Mucosa of descending colon (tissue), 3 donors: ENCODE measurements at regions not wholly inside any gene's neighbourhood (a gene's known extent, or its start where the extent isn't known, plus 50 kb on each side); places are given as distances from the start of the nearest gene placed in this dataset.

Experiments used
- ATAC-seq: fragments of 200-7000 bp; cut with Tn5 transposase; one replicate; pipeline ENCODE4 v1.9.1; 2020; ENCODE audit warnings: mild to moderate bottlenecking, moderate library complexity
- DNase-seq, 3 donors: peaks; one replicate each; pipeline ENCODE4 v3.0.0-alpha.2; 2020
- H3K36me3 ChIP-seq: fragments of 200-600 bp; one replicate; pipeline ENCODE4 v1.8.0; 2021; ENCODE audit warnings: low read depth, mild to moderate bottlenecking
- H3K4me1 ChIP-seq: fragments of 200-600 bp; one replicate; pipeline ENCODE4 v1.8.0; 2021; ENCODE audit warnings: low read depth, mild to moderate bottlenecking
- H3K4me3 ChIP-seq: fragments of 200-600 bp; one replicate; pipeline ENCODE4 v1.8.0; 2021; ENCODE audit warnings: mild to moderate bottlenecking
- H3K9me3 ChIP-seq: fragments of 200-600 bp; one replicate; pipeline ENCODE4 v1.8.0; 2021; ENCODE audit warnings: mild to moderate bottlenecking
- CTCF ChIP-seq: fragments of 200-600 bp; IDR thresholded peaks from one replicate; pipeline ENCODE4 v1.8.0; 2022; ENCODE audit warnings: antibody characterized with exemption, mild to moderate bottlenecking
- intact Hi-C, 2 donors: fragments of 100-400 bp; cut with DNase I in 1 of 2; cut with micrococcal nuclease in 1 of 2; formaldehyde crosslinking; loops; one replicate each; pipeline versions ENCODE4 v1.11.0 to v1.11.1; 2022; cut with DNase I, micrococcal nuclease
- donor health status: DM: no; HTN: no; CAD: no; lungs with moderate emphysema.
- donor health status: DM: no; HTN: no; CAD: no.
- donor health status: DM: no; HTN: yes; CAD: no.

- DNase-seq (no peak), ATAC-seq (no peak)
- Histone ChIP-seq H3K9me3 (no peaks in the 10 kb centered on the region), H3K36me3 (no peaks in the 10 kb centered on the region), H3K4me1 (no peaks in the 10 kb centered on the region), H3K4me3 (no peak overlapping the region)
- TF ChIP-seq CTCF, result no peak
- intact Hi-C loops, result no loop called here
Observed at GRCh38 chr13:109387471-109387870, 398.9 kb downstream of the IRS2 start.

GRCh38 chr13:109385242-109385560 lies 401.2 kb downstream of the IRS2 start:
- Histone ChIP-seq H3K4me3 (no peak overlapping the region), H3K36me3 (no peaks in the 10 kb centered on the region), H3K9me3 (no peaks in the 10 kb centered on the region), H3K4me1 (no peaks in the 10 kb centered on the region)
- ATAC-seq, result no peak
- intact Hi-C loops, result no loop called here
- TF ChIP-seq CTCF, result no peak
- DNase-seq, result no peak

DNA sequence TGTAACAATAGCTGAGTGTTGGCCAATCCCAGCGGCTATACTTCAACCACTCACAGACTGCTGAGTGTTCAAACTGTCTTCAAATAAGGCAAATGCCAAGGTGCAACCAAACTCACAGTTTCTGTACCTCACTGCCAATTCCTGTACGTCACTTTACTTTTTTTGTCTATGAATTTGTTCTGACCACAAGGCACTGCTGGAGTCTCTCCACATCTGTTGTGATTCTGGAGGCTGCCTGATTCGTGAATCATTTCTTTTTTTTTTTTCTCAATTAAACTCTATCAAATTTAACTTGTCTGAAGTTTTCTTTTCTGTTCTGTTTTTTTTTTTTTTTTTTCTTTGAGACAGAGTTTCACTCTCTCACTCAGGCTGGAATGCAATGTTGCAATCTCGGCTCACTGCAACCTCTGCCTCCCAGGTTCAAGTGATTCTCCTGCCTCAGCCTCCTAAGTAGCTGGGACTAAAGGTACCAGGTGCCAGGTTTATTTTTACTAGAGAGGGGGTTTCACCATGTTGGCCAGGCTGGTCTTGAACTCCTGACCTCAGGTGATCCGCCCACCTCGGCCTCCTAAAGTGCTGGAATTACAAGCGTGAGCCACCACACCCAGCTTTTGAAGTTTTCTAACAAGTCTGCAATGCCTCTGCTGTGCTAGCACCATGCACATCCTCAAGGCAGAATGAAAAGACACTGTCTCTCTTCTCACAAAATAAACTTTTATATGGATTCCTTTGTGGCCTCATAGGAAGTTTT lies 401.7 kb downstream of the IRS2 start:
- Histone ChIP-seq H3K9me3 (no peaks in the 10 kb centered on the region), H3K4me3 (no peak overlapping the region), H3K36me3 (no peaks in the 10 kb centered on the region), H3K4me1 (no peaks in the 10 kb centered on the region)
- intact Hi-C loops, result no loop called here
- no peak for TF ChIP-seq CTCF
- no peak for DNase-seq
- no peak for ATAC-seq

GRCh38 chr13:109383683-109384082 lies 402.7 kb downstream of the IRS2 start:
- DNase-seq, result no peak
- TF ChIP-seq CTCF, result no peak
- ATAC-seq, result no peak
- Histone ChIP-seq H3K36me3 (no peaks in the 10 kb centered on the region), H3K4me3 (no peak overlapping the region), H3K4me1 (no peaks in the 10 kb centered on the region), H3K9me3 (no peaks in the 10 kb centered on the region)
- intact Hi-C loops, result no loop called here

- no peak for DNase-seq
- intact Hi-C loops, result no loop called here
- no peak for ATAC-seq
- H3K9me3 ChIP-seq, result no peaks in the 10 kb centered on the region
- no peaks in the 10 kb centered on the region for H3K4me1 ChIP-seq
- H3K36me3 ChIP-seq, result no peaks in the 10 kb centered on the region
- TF ChIP-seq CTCF, result no peak
- no peak overlapping the region for H3K4me3 ChIP-seq
Observed at GRCh38 chr13:109381546-109382180, 404.7 kb downstream of the IRS2 start.
